Activated CD8-positive, alpha-beta T cell treated with anti-CD3 and anti-CD28 coated beads, Interleukin-2, amount 10 ng/mL, durations not matched to agents 7 days and 5 days (primary cell): ENCODE measurements at regions not wholly inside any gene's neighbourhood (a gene's known extent, or its start where the extent isn't known, plus 50 kb on each side); places are given as distances from the start of the nearest gene placed in this dataset.

Experiments
- ATAC-seq: fragments of 150-1000 bp; cut with Tn5 transposase; one replicate; pipeline ENCODE4 v1.10.0; 2021; ENCODE audit warnings: moderate library complexity
- CTCF ChIA-PET: fragments of 350-600 bp; sonication (Branson Sonifier 250); formaldehyde crosslinking; loops from one replicate; lab custom pipeline; 2021; ENCODE audit warnings: antibody characterized with exemption; lab: Charles Lee
- POLR2A ChIA-PET: fragments of 350-600 bp; sonication (Branson Sonifier 250); formaldehyde crosslinking; loops from one replicate; lab custom pipeline; 2021; ENCODE audit warnings: antibody characterized with exemption; lab: Charles Lee
- DNase-seq: peaks from one replicate; pipeline ENCODE4 v3.0.0-alpha.2; 2020
- H3K27ac Mint-ChIP-seq: one replicate; pipeline ENCODE4 v1.8.0; 2021; ENCODE audit warnings: mild to moderate bottlenecking, mixed read lengths
- H3K27me3 Mint-ChIP-seq: one replicate; pipeline ENCODE4 v1.8.0; 2021; ENCODE audit warnings: low read depth, mixed read lengths
- H3K36me3 Mint-ChIP-seq: one replicate; pipeline ENCODE4 v1.8.0; 2021; ENCODE audit warnings: low read depth, mixed read lengths
- H3K4me1 Mint-ChIP-seq: one replicate; pipeline ENCODE4 v1.8.0; 2021; ENCODE audit warnings: low read depth, mixed read lengths
- H3K4me3 Mint-ChIP-seq: one replicate; pipeline ENCODE4 v1.8.0; 2021; ENCODE audit warnings: mild to moderate bottlenecking, mixed read lengths
- H3K9me3 Mint-ChIP-seq: one replicate; pipeline ENCODE4 v1.8.0; 2022; ENCODE audit warnings: mixed read lengths; ENCODE audit not compliant: insufficient read depth

DNA sequence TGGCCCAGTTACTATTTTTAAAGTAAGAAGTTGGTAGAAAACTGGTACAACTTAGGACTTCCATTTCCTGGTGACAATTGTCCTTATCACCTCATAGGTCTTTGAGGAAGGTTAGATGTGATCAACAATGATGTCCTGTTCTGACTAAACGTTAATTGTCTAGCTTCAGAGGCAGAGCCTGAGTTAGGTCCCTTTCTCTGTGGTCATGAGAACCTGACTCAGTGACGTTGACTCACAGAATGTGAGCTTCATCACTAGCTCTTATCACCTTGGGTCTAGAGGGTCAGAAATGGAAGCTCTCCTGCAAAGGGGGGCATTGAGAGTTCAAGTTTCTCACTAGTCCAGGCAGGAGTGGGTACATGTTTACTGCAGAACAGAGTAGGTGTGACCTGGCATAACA, 60.6 kb upstream of the ATP8B1 start:
- H3K27me3 Mint-ChIP-seq: peaks cover 11% of the 10 kb centered on the region
- no peak overlapping the region for H3K4me3 Mint-ChIP-seq
- no peak overlapping the region for H3K27ac Mint-ChIP-seq
- no peaks in the 10 kb centered on the region for H3K4me1 Mint-ChIP-seq
- ChIA-PET POLR2A (no interaction called here), CTCF (interaction anchor here (1.1 kb wide), 1 partner anchor 18 kb away, joined by 3 read pairs; no protein-coding TSS in a partner anchor)
- no peaks in the 10 kb centered on the region for H3K9me3 Mint-ChIP-seq
- no peaks in the 10 kb centered on the region for H3K36me3 Mint-ChIP-seq
- no peak for ATAC-seq
- DNase-seq: no peak

- no peaks in the 10 kb centered on the region for H3K36me3 Mint-ChIP-seq
- H3K4me1 Mint-ChIP-seq: no peaks in the 10 kb centered on the region
- H3K9me3 Mint-ChIP-seq: no peaks in the 10 kb centered on the region
- H3K27me3 Mint-ChIP-seq: peaks cover 9% of the 10 kb centered on the region
- ATAC-seq (peak; percentile 58), DNase-seq (no peak)
- H3K27ac Mint-ChIP-seq: no peak overlapping the region
- H3K4me3 Mint-ChIP-seq: no peak overlapping the region
- ChIA-PET CTCF (interaction anchor here (0.7 to 1.0 kb wide), 3 partner anchors 9 to 230 kb away, joined by 3 to 5 read pairs (median 5); no protein-coding TSS in a partner anchor), POLR2A (no interaction called here)
These were observed 56.2 kb upstream of the ATP8B1 start for GRCh38 chr18:57859314-57859713.

DNA sequence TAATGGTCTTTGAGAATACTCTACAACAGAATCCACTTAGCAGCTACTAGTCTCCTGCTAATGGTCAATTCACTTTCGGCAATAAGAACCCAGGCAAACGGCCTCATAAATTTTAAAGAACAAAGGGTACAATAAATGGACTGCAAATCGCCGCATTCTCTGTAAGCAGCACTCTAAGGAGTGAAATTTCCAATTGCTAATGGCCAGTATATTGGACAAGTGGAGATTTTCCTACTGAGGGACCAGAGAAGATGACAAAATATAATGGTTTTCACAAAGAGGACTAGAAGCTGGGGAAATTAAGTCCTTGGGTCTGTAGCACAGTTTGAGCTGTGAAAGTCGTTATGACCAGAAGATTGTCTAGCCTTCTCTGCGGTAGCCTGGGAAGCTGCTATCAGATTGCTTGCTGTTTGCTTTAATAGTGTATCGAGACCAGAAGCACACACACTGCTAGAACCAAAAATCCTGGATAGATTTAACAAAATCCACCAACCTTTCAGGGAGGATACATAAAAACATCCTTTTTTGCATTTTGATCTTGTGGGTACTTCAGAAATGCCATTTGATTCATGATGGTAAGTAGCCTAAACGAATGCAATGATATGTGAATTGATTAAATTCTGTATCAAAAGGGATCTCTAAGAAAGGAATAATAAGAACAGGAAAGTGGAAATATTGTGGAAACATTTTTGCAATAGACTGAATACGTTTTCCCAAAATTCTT, 53.6 kb upstream of the ATP8B1 start:
- no peaks in the 10 kb centered on the region for H3K36me3 Mint-ChIP-seq
- no peak for DNase-seq
- ChIA-PET POLR2A (no interaction called here), CTCF (interaction anchor here (0.7 to 1.2 kb wide), 3 partner anchors 25 to 279 kb away, joined by 3 to 4 read pairs (median 3); no protein-coding TSS in a partner anchor)
- peaks cover 14% of the 10 kb centered on the region for H3K27me3 Mint-ChIP-seq
- H3K9me3 Mint-ChIP-seq: no peaks in the 10 kb centered on the region
- H3K27ac Mint-ChIP-seq: no peak overlapping the region
- no peaks in the 10 kb centered on the region for H3K4me1 Mint-ChIP-seq
- H3K4me3 Mint-ChIP-seq: no peak overlapping the region
- ATAC-seq: no peak

DNA sequence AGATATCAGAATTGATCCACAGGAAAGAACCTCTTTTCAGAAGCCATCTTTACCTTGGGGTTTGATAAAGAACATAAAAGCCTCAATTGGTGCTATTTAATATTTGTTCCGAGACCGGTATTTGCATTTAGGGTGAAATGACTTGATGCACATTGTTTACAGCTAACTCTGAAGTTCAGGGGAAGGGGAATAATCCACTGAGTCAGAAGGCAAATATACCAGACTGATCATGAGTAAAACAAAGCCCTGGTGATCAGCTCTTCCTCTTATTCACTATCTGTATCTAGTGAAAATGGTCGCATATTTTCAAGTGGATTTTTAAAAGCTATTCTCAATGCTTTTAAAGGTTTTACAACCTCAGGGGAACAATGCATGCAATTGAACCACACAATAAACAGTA, 53.0 kb upstream of the ATP8B1 start:
- Mint-ChIP-seq H3K4me1 (no peaks in the 10 kb centered on the region), H3K36me3 (no peaks in the 10 kb centered on the region), H3K9me3 (no peaks in the 10 kb centered on the region), H3K27me3 (peaks cover 14% of the 10 kb centered on the region), H3K4me3 (no peak overlapping the region), H3K27ac (no peak overlapping the region)
- ATAC-seq: no peak
- CTCF ChIA-PET: interaction anchor here (0.7 to 1.2 kb wide), 2 partner anchors 26 to 272 kb away, joined by 3 to 4 read pairs; no protein-coding TSS in a partner anchor
- POLR2A ChIA-PET: no interaction called here
- no peak for DNase-seq

DNA sequence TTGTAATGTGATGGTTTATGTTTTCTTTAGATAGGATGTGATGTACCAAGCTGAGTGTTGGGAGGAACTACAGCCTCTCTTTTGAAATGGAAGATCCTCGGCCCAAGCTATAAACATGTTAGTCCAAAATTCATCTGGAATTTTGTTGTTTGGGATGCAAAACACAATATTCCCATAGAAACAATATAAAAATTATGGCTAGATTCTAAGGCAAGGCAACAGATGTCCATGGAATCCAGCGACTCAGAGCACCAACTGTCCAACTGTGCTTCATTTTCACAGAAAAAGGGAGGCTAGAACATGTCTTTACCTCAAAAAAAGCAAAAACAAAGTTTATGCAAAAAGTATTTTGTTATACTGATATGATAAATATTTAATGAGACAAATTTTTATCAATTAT, 52.4 kb upstream of the ATP8B1 start:
- Mint-ChIP-seq H3K4me3 (no peak overlapping the region), H3K27ac (no peak overlapping the region), H3K4me1 (no peaks in the 10 kb centered on the region), H3K9me3 (no peaks in the 10 kb centered on the region), H3K27me3 (peaks cover 14% of the 10 kb centered on the region), H3K36me3 (no peaks in the 10 kb centered on the region)
- ATAC-seq (no peak), DNase-seq (no peak)
- POLR2A ChIA-PET: no interaction called here
- CTCF ChIA-PET: interaction anchor here (1.2 kb wide), 1 partner anchor 26 kb away, joined by 4 read pairs; no protein-coding TSS in a partner anchor

GRCh38 chr18:57854726-57855125, 51.6 kb upstream of the ATP8B1 start:
- no peaks in the 10 kb centered on the region for H3K36me3 Mint-ChIP-seq
- H3K4me3 Mint-ChIP-seq: no peak overlapping the region
- H3K4me1 Mint-ChIP-seq: no peaks in the 10 kb centered on the region
- no peak for ATAC-seq
- ChIA-PET POLR2A (no interaction called here), CTCF (interaction anchor here (1.1 kb wide), 1 partner anchor 27 kb away, joined by 4 read pairs; no protein-coding TSS in a partner anchor)
- DNase-seq: no peak
- H3K27me3 Mint-ChIP-seq: peaks cover 16% of the 10 kb centered on the region
- H3K9me3 Mint-ChIP-seq: no peaks in the 10 kb centered on the region
- no peak overlapping the region for H3K27ac Mint-ChIP-seq

DNA sequence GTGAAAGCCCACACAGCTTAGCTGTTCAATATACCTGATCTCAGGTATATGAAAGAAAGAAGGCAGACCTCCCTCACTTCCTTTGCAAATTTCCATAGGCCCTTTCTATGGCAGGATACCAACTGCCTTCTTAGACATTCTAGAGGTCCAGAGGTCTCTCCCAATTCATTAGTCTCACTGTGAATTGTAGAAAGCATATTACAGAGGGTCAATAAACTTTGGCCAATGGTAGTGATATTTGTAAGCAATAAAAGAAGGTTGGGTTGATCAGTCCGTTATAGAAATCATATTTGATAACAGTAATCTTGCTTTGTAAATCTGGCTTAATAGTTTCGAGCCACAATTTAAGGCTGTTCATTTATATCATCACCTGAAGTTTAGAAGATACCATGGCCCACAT, 50.7 kb upstream of the ATP8B1 start:
- Mint-ChIP-seq H3K4me3 (no peak overlapping the region), H3K27ac (no peak overlapping the region)
- CTCF ChIA-PET: no interaction called here

GRCh38 chr18:57853133-57853532, 50.0 kb upstream of the ATP8B1 start:
- DNase-seq (no peak), ATAC-seq (no peak)
- H3K4me3 Mint-ChIP-seq: no peak overlapping the region
- ChIA-PET POLR2A (no interaction called here), CTCF (no interaction called here)
- H3K36me3 Mint-ChIP-seq: no peaks in the 10 kb centered on the region
- no peaks in the 10 kb centered on the region for H3K9me3 Mint-ChIP-seq
- peaks cover 21% of the 10 kb centered on the region for H3K27me3 Mint-ChIP-seq
- no peaks in the 10 kb centered on the region for H3K4me1 Mint-ChIP-seq
- H3K27ac Mint-ChIP-seq: no peak overlapping the region

More for the DNA sequence above, 50.7 kb upstream of the ATP8B1 start:
- no peak for ATAC-seq
- no peak for DNase-seq
- Mint-ChIP-seq H3K9me3 (no peaks in the 10 kb centered on the region), H3K27me3 (peaks cover 17% of the 10 kb centered on the region), H3K4me1 (no peaks in the 10 kb centered on the region), H3K36me3 (no peaks in the 10 kb centered on the region)
- POLR2A ChIA-PET: no interaction called here
